CD4-positive, alpha-beta T cell (primary cell): ENCODE measurements at regions not wholly inside any gene's neighbourhood (a gene's known extent, or its start where the extent isn't known, plus 50 kb on each side); places are given as distances from the start of the nearest gene placed in this dataset.

Experiments used
- ATAC-seq: fragments of 200-7000 bp; cut with Tn5 transposase; one replicate; pipeline ENCODE4 v1.10.0; 2022; ENCODE audit warnings: mild to moderate bottlenecking; ENCODE audit not compliant: poor library complexity
- CTCF ChIA-PET: fragments of 350-600 bp; sonication (Branson Sonifier 250); formaldehyde crosslinking; loops from one replicate; lab custom pipeline; 2021; ENCODE audit warnings: antibody characterized with exemption, inconsistent platforms; lab: Charles Lee
- POLR2A ChIA-PET: fragments of 350-600 bp; sonication (Branson Sonifier 250); formaldehyde crosslinking; loops from one replicate; lab custom pipeline; 2021; ENCODE audit warnings: antibody characterized with exemption, inconsistent platforms; lab: Charles Lee
- DNase-seq, 14 experiments: peaks; one replicate each; pipeline ENCODE4 v3.0.0-alpha.2; 2013 to 2020; ENCODE audit warnings: mixed read lengths in 2 of 14
- H3K27ac ChIP-seq, 2 donors: one replicate each; pipeline versions ENCODE4 v1.5.1 to v1.7.0; 2013; ENCODE audit warnings: low read length in 2 of 2, low read depth in 1 of 2, mild to moderate bottlenecking in 1 of 2
- H3K27me3 ChIP-seq, 2 experiments: 1 replicate in 1 of 2; 2 replicates in 1 of 2; pipeline versions ENCODE4 v1.6.1 to v1.7.0; 2013; ENCODE audit warnings: low read length in 2 of 2, control low read depth in 1 of 2, mild to moderate bottlenecking in 1 of 2, moderate library complexity in 1 of 2; ENCODE audit not compliant: insufficient read depth in 2 of 2, control insufficient read depth in 1 of 2
- H3K36me3 ChIP-seq: one replicate; pipeline ENCODE4 v1.6.1; 2013; ENCODE audit warnings: low read length, control low read depth; ENCODE audit not compliant: insufficient read depth
- H3K4me1 ChIP-seq: one replicate; pipeline ENCODE4 v1.6.1; 2013; ENCODE audit warnings: low read length, control low read depth; ENCODE audit not compliant: insufficient read depth
- H3K4me3 ChIP-seq: one replicate; pipeline ENCODE4 v1.5.1; 2013; ENCODE audit warnings: mild to moderate bottlenecking, low read length, moderate library complexity
- H3K9me3 ChIP-seq, 2 experiments: 1 replicate in 1 of 2; 2 replicates in 1 of 2; pipeline versions ENCODE4 v1.6.1 to v1.7.0; 2013; ENCODE audit warnings: low read length in 2 of 2, mild to moderate bottlenecking in 2 of 2, control low read depth in 1 of 2, moderate library complexity in 1 of 2; ENCODE audit not compliant: control insufficient read depth in 1 of 2, insufficient read depth in 1 of 2
- H3K27ac Mint-ChIP-seq: one replicate; pipeline ENCODE4 v1.8.0; 2020; ENCODE audit warnings: mixed read lengths
- H3K27me3 Mint-ChIP-seq: one replicate; pipeline ENCODE4 v1.8.0; 2021; ENCODE audit warnings: mixed read lengths
- H3K36me3 Mint-ChIP-seq: one replicate; pipeline ENCODE4 v1.8.0; 2021; ENCODE audit warnings: low read depth, mixed read lengths
- H3K4me1 Mint-ChIP-seq: one replicate; pipeline ENCODE4 v1.8.0; 2021; ENCODE audit warnings: low read depth, mixed read lengths
- H3K4me3 Mint-ChIP-seq: one replicate; pipeline ENCODE4 v1.8.0; 2020; ENCODE audit warnings: mild to moderate bottlenecking, mixed read lengths
- H3K9me3 Mint-ChIP-seq: one replicate; pipeline ENCODE4 v1.8.0; 2020; ENCODE audit warnings: mixed read lengths
- CTCF ChIP-seq: fragments of 200-600 bp; IDR thresholded peaks from one replicate; pipeline ENCODE4 v1.8.0; 2022; ENCODE audit warnings: antibody characterized with exemption, mild to moderate bottlenecking
- intact Hi-C, 2 experiments: fragments of 100-400 bp; cut with DNase I in 1 of 2; cut with micrococcal nuclease in 1 of 2; formaldehyde crosslinking; loops; one replicate each; pipeline versions ENCODE4 v1.15.1 to v1.9.0; 2023 to 2025; cut with DNase I, micrococcal nuclease

GRCh38 chr4:24741910-24742309 is 53.5 kb upstream of the SOD3 start:
- Histone ChIP-seq H3K4me3 (no peak overlapping the region), H3K27me3 (no peaks in the 10 kb centered on the region), H3K4me1 (no peaks in the 10 kb centered on the region), H3K9me3 (peaks cover 0 to 7% of the 10 kb centered on the region in 2 experiments), H3K36me3 (no peaks in the 10 kb centered on the region), H3K27ac (no peak overlapping the region)
- POLR2A ChIA-PET: no interaction called here
- DNase-seq: no peak
- peaks cover 6% of the 10 kb centered on the region for H3K9me3 Mint-ChIP-seq
- no peaks in the 10 kb centered on the region for H3K36me3 Mint-ChIP-seq
- intact Hi-C loops: no loop called here
- peaks cover 3% of the 10 kb centered on the region for H3K27me3 Mint-ChIP-seq
- ATAC-seq: no peak
- H3K27ac Mint-ChIP-seq: no peak overlapping the region
- TF ChIP-seq CTCF: no peak
- CTCF ChIA-PET: no interaction called here
- H3K4me1 Mint-ChIP-seq: no peaks in the 10 kb centered on the region
- no peak overlapping the region for H3K4me3 Mint-ChIP-seq

GRCh38 chr4:24742335-24742734 is 53.0 kb upstream of the SOD3 start:
- ChIA-PET CTCF (no interaction called here), POLR2A (no interaction called here)
- H3K9me3 Mint-ChIP-seq: peaks cover 3% of the 10 kb centered on the region
- Histone ChIP-seq H3K27ac (no peak overlapping the region), H3K9me3 (peaks cover 0 to 7% of the 10 kb centered on the region in 2 experiments), H3K4me3 (no peak overlapping the region), H3K36me3 (no peaks in the 10 kb centered on the region), H3K4me1 (no peaks in the 10 kb centered on the region), H3K27me3 (no peaks in the 10 kb centered on the region)
- no peak overlapping the region for H3K4me3 Mint-ChIP-seq
- no peak overlapping the region for H3K27ac Mint-ChIP-seq
- no peaks in the 10 kb centered on the region for H3K36me3 Mint-ChIP-seq
- no peaks in the 10 kb centered on the region for H3K4me1 Mint-ChIP-seq
- peaks cover 3% of the 10 kb centered on the region for H3K27me3 Mint-ChIP-seq
- intact Hi-C loops: no loop called here
- no peak for TF ChIP-seq CTCF
- ATAC-seq (no peak), DNase-seq (no peak)

- Histone ChIP-seq H3K4me1 (no peaks in the 10 kb centered on the region), H3K27me3 (no peaks in the 10 kb centered on the region), H3K9me3 (peaks cover 0 to 3% of the 10 kb centered on the region in 2 experiments), H3K36me3 (no peaks in the 10 kb centered on the region), H3K27ac (no peak overlapping the region), H3K4me3 (no peak overlapping the region)
- CTCF ChIA-PET: no interaction called here
- Mint-ChIP-seq H3K27ac (no peak overlapping the region), H3K4me1 (no peaks in the 10 kb centered on the region), H3K36me3 (no peaks in the 10 kb centered on the region), H3K9me3 (peaks cover 3% of the 10 kb centered on the region), H3K27me3 (peaks cover 3% of the 10 kb centered on the region), H3K4me3 (no peak overlapping the region)
- TF ChIP-seq CTCF: no peak
- ATAC-seq (no peak), DNase-seq (no peak)
- POLR2A ChIA-PET: no interaction called here
- intact Hi-C loops: no loop called here
Measured at GRCh38 chr4:24742773-24743172, 52.6 kb upstream of the SOD3 start.
